Lower leg skin (tissue), 3 donors: ENCODE measurements at regions not wholly inside any gene's neighbourhood (a gene's known extent, or its start where the extent isn't known, plus 50 kb on each side); places are given as distances from the start of the nearest gene placed in this dataset.

Experiments used
- CTCF ChIP-seq, 3 donors: fragments of 450-650 bp; IDR thresholded peaks; one replicate each; pipeline ENCODE4 v1.5.1; 2016; ENCODE audit warnings: antibody characterized with exemption in 3 of 3, mild to moderate bottlenecking in 3 of 3, moderate library complexity in 2 of 3
- POLR2A ChIP-seq, 2 donors: fragments of 450-650 bp; IDR thresholded peaks; one replicate each; pipeline ENCODE4 v1.6.1; 2016 to 2017; ENCODE audit warnings: antibody characterized with exemption in 2 of 2, mild to moderate bottlenecking in 1 of 2, moderate library complexity in 1 of 2

DNA sequence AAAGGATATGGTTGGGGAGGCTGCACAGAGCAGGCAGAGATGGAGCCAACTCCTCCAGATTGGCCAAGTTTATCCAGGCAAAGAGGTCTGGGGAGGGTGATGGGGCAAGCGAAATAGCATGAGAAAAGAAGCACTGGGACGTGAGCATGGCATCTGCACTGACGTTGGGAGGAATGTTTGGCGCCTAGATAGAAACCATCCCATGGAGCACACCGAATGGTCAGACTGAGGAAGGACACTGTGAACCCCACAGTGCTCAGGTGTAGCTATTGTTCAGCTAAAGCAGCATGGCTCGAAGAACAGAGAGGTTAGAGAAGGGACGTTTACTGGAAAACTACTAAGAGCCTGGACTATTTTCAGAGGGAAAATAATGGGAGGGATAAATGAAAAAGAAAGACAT, 387.1 kb downstream of the EMP1 start:
- TF ChIP-seq CTCF (IDR thresholded peaks at IDR 0.05) = no peak
- no peak for TF ChIP-seq POLR2A (IDR thresholded peaks at IDR 0.05)
